Liver (tissue), 8 donors: ENCODE measurements at regions not wholly inside any gene's neighbourhood (a gene's known extent, or its start where the extent isn't known, plus 50 kb on each side); places are given as distances from the start of the nearest gene placed in this dataset.

Experiments
- DNase-seq: peaks from one replicate; pipeline ENCODE4 v3.0.0-alpha.2; 2017; ENCODE audit warnings: low spot score
- H3K27ac ChIP-seq, 2 donors: one replicate each; pipeline ENCODE4 v1.7.0; 2013; ENCODE audit warnings: inconsistent platforms in 2 of 2, low read length in 2 of 2, control low read depth in 1 of 2, low read depth in 1 of 2, mild to moderate bottlenecking in 1 of 2
- H3K27me3 ChIP-seq, 4 donors: one replicate each; pipeline versions ENCODE4 v1.6.1 to v1.7.0; 2013; ENCODE audit warnings: low read length in 3 of 4, inconsistent platforms in 1 of 4, mild to moderate bottlenecking in 1 of 4, moderate library complexity in 1 of 4; ENCODE audit not compliant: control insufficient read depth in 4 of 4, insufficient read depth in 4 of 4
- H3K36me3 ChIP-seq, 4 donors: one replicate each; pipeline versions ENCODE4 v1.6.1 to v1.7.0; 2013; ENCODE audit warnings: low read length in 3 of 4, mild to moderate bottlenecking in 3 of 4, low read depth in 1 of 4, moderate library complexity in 1 of 4; ENCODE audit not compliant: control insufficient read depth in 4 of 4, insufficient read depth in 3 of 4
- H3K4me1 ChIP-seq, 4 donors: one replicate each; pipeline versions ENCODE4 v1.6.1 to v1.7.0; 2013; ENCODE audit warnings: low read length in 3 of 4, mild to moderate bottlenecking in 3 of 4, moderate library complexity in 1 of 4; ENCODE audit not compliant: control insufficient read depth in 4 of 4, insufficient read depth in 4 of 4
- H3K4me3 ChIP-seq, 3 donors: one replicate each; pipeline versions ENCODE4 v1.6.1 to v1.7.0; 2013; ENCODE audit warnings: low read length in 3 of 3, control low read depth in 1 of 3, low read depth in 1 of 3, mild to moderate bottlenecking in 1 of 3
- H3K9ac ChIP-seq, 2 donors: one replicate each; pipeline ENCODE4 v1.7.0; 2013; ENCODE audit warnings: low read length in 2 of 2, mild to moderate bottlenecking in 2 of 2, moderate library complexity in 2 of 2, control low read depth in 1 of 2, low read depth in 1 of 2
- H3K9me3 ChIP-seq, 4 donors: one replicate each; pipeline versions ENCODE4 v1.6.1 to v1.7.0; 2013; ENCODE audit warnings: low read length in 3 of 4; ENCODE audit not compliant: control insufficient read depth in 4 of 4
- ATF3 ChIP-seq: IDR thresholded peaks from 2 replicates; pipeline ENCODE4 v1.6.1; 2016; ENCODE audit warnings: antibody characterized with exemption
- CTCF ChIP-seq: fragments of 150-350 bp; IDR thresholded peaks from 2 replicates; pipeline ENCODE4 v1.5.1; 2017; ENCODE audit warnings: improper control_type of control experiment, low read depth, low read length; ENCODE audit not compliant: missing input control
- EGR1 ChIP-seq, 2 donors: IDR thresholded peaks; 2 replicates each; pipeline ENCODE4 v1.6.1; 2016 to 2018; ENCODE audit warnings: antibody characterized with exemption in 2 of 2, low read depth in 2 of 2
- FOXA1 ChIP-seq: IDR thresholded peaks from 2 replicates; pipeline ENCODE4 v1.6.1; 2016; ENCODE audit warnings: antibody characterized with exemption
- FOXA2 ChIP-seq: IDR thresholded peaks from 2 replicates; pipeline ENCODE4 v1.6.1; 2016; ENCODE audit warnings: antibody characterized with exemption
- HNF4A ChIP-seq, 2 donors: conservative IDR thresholded peaks; 2 replicates each; pipeline ENCODE4 v1.6.1; 2016; ENCODE audit warnings: antibody characterized with exemption in 2 of 2, mild to moderate bottlenecking in 2 of 2
- HNF4G ChIP-seq: IDR thresholded peaks from 2 replicates; pipeline ENCODE4 v1.6.1; 2016; ENCODE audit warnings: antibody characterized with exemption
- JUND ChIP-seq, 2 donors: IDR thresholded peaks; 2 replicates each; pipeline ENCODE4 v1.6.1; 2016; ENCODE audit warnings: antibody characterized with exemption in 2 of 2
- NR2F2 ChIP-seq: IDR thresholded peaks from 2 replicates; pipeline ENCODE4 v1.6.1; 2016; ENCODE audit warnings: antibody characterized with exemption
- RAD21 ChIP-seq, 2 donors: IDR thresholded peaks; 2 replicates each; pipeline ENCODE4 v1.6.1; 2016; ENCODE audit warnings: antibody characterized with exemption in 2 of 2, mild to moderate bottlenecking in 2 of 2
- SP1 ChIP-seq: IDR thresholded peaks from 2 replicates; pipeline ENCODE4 v1.6.1; 2018; ENCODE audit warnings: antibody characterized with exemption, mild to moderate bottlenecking
- YY1 ChIP-seq: IDR thresholded peaks from 2 replicates; pipeline ENCODE4 v1.6.1; 2016; ENCODE audit warnings: antibody characterized with exemption, mild to moderate bottlenecking
- ZBTB33 ChIP-seq: IDR thresholded peaks from 2 replicates; pipeline ENCODE4 v1.6.1; 2016; ENCODE audit warnings: antibody characterized with exemption
- WGBS: extraction: QIAGEN DNeasy Blood & Tissue Kit; methylation state at CpG from one replicate; pipeline ENCODE4 v1.1.7; 2013; 5-methylcytosine and 5-hydroxymethylcytosine counted together
- TF ChIP-seq, protein P1 (sequence below): IDR thresholded peaks from 2 replicates; pipeline ENCODE4 v1.6.1; 2016; ENCODE audit warnings: antibody characterized with exemption, mild to moderate bottlenecking
- TF ChIP-seq, protein P2 (sequence below): IDR thresholded peaks from 2 replicates; pipeline ENCODE4 v1.6.1; 2016; ENCODE audit warnings: antibody characterized with exemption
- donor health status: healthy.
- donor health status: healthy.
- donor health status: healthy.
- donor health status: healthy.
- donor health status: healthy.

- TF ChIP-seq CTCF (no peak), JUND (IDR thresholded peaks at IDR 0.05) (no peak), YY1 (no peak), FOXA1 (no peak)
Measured at GRCh38 chr7:126040114-126041045, 1110.8 kb upstream of the POT1 start (continued).

- H3K27ac ChIP-seq: no peak overlapping the region
- WGBS: 46% methylated on average over 3 of the region's 3 CpGs
- no peaks in the 10 kb centered on the region for H3K36me3 ChIP-seq
Measured at GRCh38 chr7:126026421-126027088, 1096.9 kb upstream of the POT1 start.

More at GRCh38 chr7:126026421-126027088, 1096.9 kb upstream of the POT1 start:
- no peak overlapping the region for H3K9ac ChIP-seq
- no peak for DNase-seq
- H3K4me3 ChIP-seq: no peak overlapping the region
- H3K27me3 ChIP-seq: no peaks in the 10 kb centered on the region
- H3K4me1 ChIP-seq: no peaks in the 10 kb centered on the region
- H3K9me3 ChIP-seq: no peaks in the 10 kb centered on the region
- no peak for TF ChIP-seq FOXA2
- no peak for TF ChIP-seq HNF4G
- TF ChIP-seq, protein P1, sequence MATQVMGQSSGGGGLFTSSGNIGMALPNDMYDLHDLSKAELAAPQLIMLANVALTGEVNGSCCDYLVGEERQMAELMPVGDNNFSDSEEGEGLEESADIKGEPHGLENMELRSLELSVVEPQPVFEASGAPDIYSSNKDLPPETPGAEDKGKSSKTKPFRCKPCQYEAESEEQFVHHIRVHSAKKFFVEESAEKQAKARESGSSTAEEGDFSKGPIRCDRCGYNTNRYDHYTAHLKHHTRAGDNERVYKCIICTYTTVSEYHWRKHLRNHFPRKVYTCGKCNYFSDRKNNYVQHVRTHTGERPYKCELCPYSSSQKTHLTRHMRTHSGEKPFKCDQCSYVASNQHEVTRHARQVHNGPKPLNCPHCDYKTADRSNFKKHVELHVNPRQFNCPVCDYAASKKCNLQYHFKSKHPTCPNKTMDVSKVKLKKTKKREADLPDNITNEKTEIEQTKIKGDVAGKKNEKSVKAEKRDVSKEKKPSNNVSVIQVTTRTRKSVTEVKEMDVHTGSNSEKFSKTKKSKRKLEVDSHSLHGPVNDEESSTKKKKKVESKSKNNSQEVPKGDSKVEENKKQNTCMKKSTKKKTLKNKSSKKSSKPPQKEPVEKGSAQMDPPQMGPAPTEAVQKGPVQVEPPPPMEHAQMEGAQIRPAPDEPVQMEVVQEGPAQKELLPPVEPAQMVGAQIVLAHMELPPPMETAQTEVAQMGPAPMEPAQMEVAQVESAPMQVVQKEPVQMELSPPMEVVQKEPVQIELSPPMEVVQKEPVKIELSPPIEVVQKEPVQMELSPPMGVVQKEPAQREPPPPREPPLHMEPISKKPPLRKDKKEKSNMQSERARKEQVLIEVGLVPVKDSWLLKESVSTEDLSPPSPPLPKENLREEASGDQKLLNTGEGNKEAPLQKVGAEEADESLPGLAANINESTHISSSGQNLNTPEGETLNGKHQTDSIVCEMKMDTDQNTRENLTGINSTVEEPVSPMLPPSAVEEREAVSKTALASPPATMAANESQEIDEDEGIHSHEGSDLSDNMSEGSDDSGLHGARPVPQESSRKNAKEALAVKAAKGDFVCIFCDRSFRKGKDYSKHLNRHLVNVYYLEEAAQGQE: no peak
- no peak for TF ChIP-seq HNF4A (conservative IDR thresholded peaks at IDR 0.05)
- TF ChIP-seq ZBTB33: no peak
- TF ChIP-seq, protein P2, sequence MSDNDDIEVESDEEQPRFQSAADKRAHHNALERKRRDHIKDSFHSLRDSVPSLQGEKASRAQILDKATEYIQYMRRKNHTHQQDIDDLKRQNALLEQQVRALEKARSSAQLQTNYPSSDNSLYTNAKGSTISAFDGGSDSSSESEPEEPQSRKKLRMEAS: no peak
- TF ChIP-seq SP1: no peak
- no peak for TF ChIP-seq ATF3
- no peak for TF ChIP-seq JUND (IDR thresholded peaks at IDR 0.05)
- TF ChIP-seq YY1: no peak
- no peak for TF ChIP-seq CTCF
- no peak for TF ChIP-seq NR2F2
- TF ChIP-seq RAD21 (IDR thresholded peaks at IDR 0.05): no peak
- no peak for TF ChIP-seq EGR1 (IDR thresholded peaks at IDR 0.05; ENCODE audit: low read depth in 2 of 2)
- TF ChIP-seq FOXA1: no peak
